Colonic mucosa (tissue), 4 donors: ENCODE measurements at regions not wholly inside any gene's neighbourhood (a gene's known extent, or its start where the extent isn't known, plus 50 kb on each side); places are given as distances from the start of the nearest gene placed in this dataset.

ENCODE experiments used
- DNase-seq: peaks from one replicate; pipeline ENCODE4 v3.0.0-alpha.2; 2020
- H3K27ac ChIP-seq: fragments of 200-600 bp; one replicate; pipeline ENCODE4 v1.8.0; 2021
- H3K27me3 ChIP-seq: fragments of 200-600 bp; one replicate; pipeline ENCODE4 v1.8.0; 2021
- H3K36me3 ChIP-seq: fragments of 200-600 bp; one replicate; pipeline ENCODE4 v1.8.0; 2021
- H3K4me1 ChIP-seq: fragments of 200-600 bp; one replicate; pipeline ENCODE4 v1.8.0; 2021; ENCODE audit warnings: mild to moderate bottlenecking
- H3K4me3 ChIP-seq: fragments of 200-600 bp; one replicate; pipeline ENCODE4 v1.8.0; 2021
- H3K9ac ChIP-seq, 2 donors: one replicate each; pipeline ENCODE4 v1.7.0; 2013; ENCODE audit warnings: control low read depth in 2 of 2, low read depth in 2 of 2, low read length in 2 of 2
- H3K9me3 ChIP-seq: fragments of 200-600 bp; one replicate; pipeline ENCODE4 v1.8.0; 2021
- CTCF ChIP-seq: fragments of 200-600 bp; IDR thresholded peaks from one replicate; pipeline ENCODE4 v1.8.0; 2022; ENCODE audit warnings: antibody characterized with exemption, mild to moderate bottlenecking
- intact Hi-C: fragments of 100-400 bp; cut with DNase I; formaldehyde crosslinking; loops from one replicate; pipeline ENCODE4 v1.14.1; 2022
- donor health status: healthy.
- donor health status: DM: no; HTN: no; CAD: no.
- donor health status: DM: no; HTN: no; CAD: no.

- Histone ChIP-seq H3K36me3 (no peaks in the 10 kb centered on the region), H3K27ac (no peak overlapping the region), H3K27me3 (no peaks in the 10 kb centered on the region), H3K4me3 (no peak overlapping the region), H3K9ac (no peak overlapping the region), H3K9me3 (no peaks in the 10 kb centered on the region), H3K4me1 (no peaks in the 10 kb centered on the region)
- intact Hi-C loops: no loop called here
- TF ChIP-seq CTCF: no peak
- no peak for DNase-seq
Measured at GRCh38 chr9:111163716-111164389, 125.6 kb upstream of the LPAR1 start.

- no peak for DNase-seq
- H3K4me1 ChIP-seq: no peaks in the 10 kb centered on the region
- H3K4me3 ChIP-seq: no peak overlapping the region
- H3K9me3 ChIP-seq: no peaks in the 10 kb centered on the region
- no peak overlapping the region for H3K27ac ChIP-seq
- TF ChIP-seq CTCF: no peak
- intact Hi-C loops: no loop called here
- H3K36me3 ChIP-seq: no peaks in the 10 kb centered on the region
- no peak overlapping the region for H3K9ac ChIP-seq
- no peaks in the 10 kb centered on the region for H3K27me3 ChIP-seq
Measured at GRCh38 chr9:111162026-111162425, 123.8 kb upstream of the LPAR1 start.

- H3K9ac ChIP-seq: no peak overlapping the region
- intact Hi-C loops: no loop called here
- no peak overlapping the region for H3K4me3 ChIP-seq
- DNase-seq: no peak
- no peaks in the 10 kb centered on the region for H3K27me3 ChIP-seq
- no peaks in the 10 kb centered on the region for H3K9me3 ChIP-seq
- H3K27ac ChIP-seq: no peak overlapping the region
- TF ChIP-seq CTCF: no peak
- H3K4me1 ChIP-seq: no peaks in the 10 kb centered on the region
- H3K36me3 ChIP-seq: no peaks in the 10 kb centered on the region
Measured at GRCh38 chr9:111161015-111161415, 122.7 kb upstream of the LPAR1 start.

GRCh38 chr9:111158999-111159398 is 120.7 kb upstream of the LPAR1 start:
- H3K4me1 ChIP-seq: no peaks in the 10 kb centered on the region
- H3K9ac ChIP-seq: no peak overlapping the region
- no peak for DNase-seq
- no peaks in the 10 kb centered on the region for H3K9me3 ChIP-seq
- TF ChIP-seq CTCF: no peak
- H3K27ac ChIP-seq: no peak overlapping the region
- H3K4me3 ChIP-seq: no peak overlapping the region
- intact Hi-C loops: no loop called here
- H3K36me3 ChIP-seq: no peaks in the 10 kb centered on the region
- H3K27me3 ChIP-seq: no peaks in the 10 kb centered on the region

- H3K36me3 ChIP-seq: no peaks in the 10 kb centered on the region
- no peak overlapping the region for H3K4me3 ChIP-seq
- intact Hi-C loops: no loop called here
- H3K27me3 ChIP-seq: no peaks in the 10 kb centered on the region
- no peaks in the 10 kb centered on the region for H3K4me1 ChIP-seq
- H3K9me3 ChIP-seq: no peaks in the 10 kb centered on the region
- no peak overlapping the region for H3K27ac ChIP-seq
- TF ChIP-seq CTCF: no peak
- DNase-seq: no peak
- H3K9ac ChIP-seq: no peak overlapping the region
Measured at GRCh38 chr9:111158363-111158762, 120.1 kb upstream of the LPAR1 start.
